ENCODE measurements at regions not wholly inside any gene's neighbourhood (a gene's known extent, or its start where the extent isn't known, plus 50 kb on each side); places are given as distances from the start of the nearest gene placed in this dataset.

- TF ChIP-seq EZH2phosphoT487 (IDR thresholded peaks at IDR 0.05; ENCODE audit: borderline replicate concordance, low read length) (no peak), CTCF (conservative IDR thresholded peaks at IDR 0.05; ENCODE audit: low read depth, low read length) (no peak), EZH2 (IDR thresholded peaks at IDR 0.05; ENCODE audit: low read length, unreplicated experiment) (no peak)
Observed at GRCh38 chr6:137697267-137697938, 169.7 kb upstream of the TNFAIP3 start.

All from PC-3 (cell line).